ENCODE measurements at regions not wholly inside any gene's neighbourhood (a gene's known extent, or its start where the extent isn't known, plus 50 kb on each side); places are given as distances from the start of the nearest gene placed in this dataset.

DNA sequence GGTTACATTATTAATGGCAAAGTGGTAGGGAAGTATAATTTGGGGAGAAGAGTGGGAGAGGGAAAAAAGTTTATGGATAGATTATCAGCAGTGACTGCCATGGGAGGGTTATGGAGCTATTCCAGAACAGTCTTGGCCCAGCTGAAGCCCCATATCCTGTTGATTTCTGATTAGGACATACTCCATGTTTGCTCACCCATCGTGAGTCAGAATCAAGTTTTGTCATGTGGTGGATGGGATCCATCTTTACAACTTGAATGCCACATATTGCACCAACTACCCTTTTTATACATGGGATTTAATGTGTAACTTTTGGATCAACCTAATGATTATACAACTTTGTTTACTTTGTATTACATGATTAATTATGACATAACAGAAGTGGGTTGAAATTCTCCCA, 217.0 kb downstream of the HAO1 start:
- TF ChIP-seq, protein P1, sequence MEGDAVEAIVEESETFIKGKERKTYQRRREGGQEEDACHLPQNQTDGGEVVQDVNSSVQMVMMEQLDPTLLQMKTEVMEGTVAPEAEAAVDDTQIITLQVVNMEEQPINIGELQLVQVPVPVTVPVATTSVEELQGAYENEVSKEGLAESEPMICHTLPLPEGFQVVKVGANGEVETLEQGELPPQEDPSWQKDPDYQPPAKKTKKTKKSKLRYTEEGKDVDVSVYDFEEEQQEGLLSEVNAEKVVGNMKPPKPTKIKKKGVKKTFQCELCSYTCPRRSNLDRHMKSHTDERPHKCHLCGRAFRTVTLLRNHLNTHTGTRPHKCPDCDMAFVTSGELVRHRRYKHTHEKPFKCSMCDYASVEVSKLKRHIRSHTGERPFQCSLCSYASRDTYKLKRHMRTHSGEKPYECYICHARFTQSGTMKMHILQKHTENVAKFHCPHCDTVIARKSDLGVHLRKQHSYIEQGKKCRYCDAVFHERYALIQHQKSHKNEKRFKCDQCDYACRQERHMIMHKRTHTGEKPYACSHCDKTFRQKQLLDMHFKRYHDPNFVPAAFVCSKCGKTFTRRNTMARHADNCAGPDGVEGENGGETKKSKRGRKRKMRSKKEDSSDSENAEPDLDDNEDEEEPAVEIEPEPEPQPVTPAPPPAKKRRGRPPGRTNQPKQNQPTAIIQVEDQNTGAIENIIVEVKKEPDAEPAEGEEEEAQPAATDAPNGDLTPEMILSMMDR (conservative IDR thresholded peaks at IDR 0.05; ENCODE audit: low read length): no peak
- no peak for TF ChIP-seq EZH2phosphoT487 (IDR thresholded peaks at IDR 0.05; ENCODE audit: borderline replicate concordance)
- no peaks in the 10 kb centered on the region for H3F3A ChIP-seq (ENCODE audit: low read depth)

DNA sequence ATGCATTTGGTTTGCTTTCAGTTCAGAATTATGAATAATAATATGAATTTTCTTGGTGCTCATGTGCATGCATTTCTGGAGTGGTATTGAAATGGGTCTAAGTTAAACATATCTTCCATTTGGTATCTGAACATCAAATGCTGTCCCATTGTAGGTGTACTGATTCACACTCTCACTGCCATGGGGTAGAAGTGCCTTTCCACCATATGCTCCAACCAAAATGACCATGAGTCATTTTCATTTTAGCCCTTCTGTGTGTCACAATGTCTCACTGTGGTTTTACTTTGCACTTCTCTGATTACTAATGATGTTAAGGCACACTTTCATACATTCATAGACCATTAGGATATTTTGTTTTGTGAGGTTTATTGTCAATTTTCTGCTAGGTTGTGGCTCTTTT, 211.9 kb downstream of the HAO1 start:
- H3K4me3 ChIP-seq (ENCODE audit: low read length, poor library complexity, severe bottlenecking): no peak overlapping the region
- no peaks in the 10 kb centered on the region for H3K9me2 ChIP-seq (replicated peaks; ENCODE audit: low read depth, low read length)
- no peak overlapping the region for H3K4me2 ChIP-seq (ENCODE audit: low read depth, low read length, poor library complexity, severe bottlenecking)
- H3K9ac ChIP-seq (ENCODE audit: low read depth, low read length, poor library complexity, severe bottlenecking): no peak overlapping the region
- H2AFZ ChIP-seq (ENCODE audit: low read length): no peak overlapping the region
- no peaks in the 10 kb centered on the region for H3K9me3 ChIP-seq (ENCODE audit: insufficient read depth, low read depth, low read length)
- H3K27me3 ChIP-seq (ENCODE audit: insufficient read depth, low read length, poor library complexity, severe bottlenecking): no peaks in the 10 kb centered on the region
- no peaks in the 10 kb centered on the region for H3F3A ChIP-seq (ENCODE audit: low read depth)
- no peaks in the 10 kb centered on the region for H3K36me3 ChIP-seq (ENCODE audit: insufficient read depth, low read length)
- TF ChIP-seq, protein P1 (conservative IDR thresholded peaks at IDR 0.05; ENCODE audit: low read length): no peak
- no peak for TF ChIP-seq EZH2phosphoT487 (IDR thresholded peaks at IDR 0.05; ENCODE audit: borderline replicate concordance)
- no peaks in the 10 kb centered on the region for H3K4me1 ChIP-seq (ENCODE audit: insufficient read depth, low read length, poor library complexity, severe bottlenecking)
- H3K79me2 ChIP-seq (ENCODE audit: insufficient read depth, low read length): no peaks in the 10 kb centered on the region
- no peaks in the 10 kb centered on the region for H4K20me1 ChIP-seq (ENCODE audit: insufficient read depth, low read length, poor library complexity, severe bottlenecking)

More for the DNA sequence above, 217.0 kb downstream of the HAO1 start:
- no peak overlapping the region for H3K4me3 ChIP-seq (ENCODE audit: low read length, poor library complexity, severe bottlenecking)
- no peak overlapping the region for H3K9ac ChIP-seq (ENCODE audit: low read depth, low read length, poor library complexity, severe bottlenecking)
- H2AFZ ChIP-seq (ENCODE audit: low read length): no peak overlapping the region
- H3K36me3 ChIP-seq (ENCODE audit: insufficient read depth, low read length): no peaks in the 10 kb centered on the region
- no peaks in the 10 kb centered on the region for H3K9me2 ChIP-seq (replicated peaks; ENCODE audit: low read depth, low read length)
- H3K27me3 ChIP-seq (ENCODE audit: insufficient read depth, low read length, poor library complexity, severe bottlenecking): no peaks in the 10 kb centered on the region
- no peaks in the 10 kb centered on the region for H3K9me3 ChIP-seq (ENCODE audit: insufficient read depth, low read depth, low read length)
- H3K4me1 ChIP-seq (ENCODE audit: insufficient read depth, low read length, poor library complexity, severe bottlenecking): no peaks in the 10 kb centered on the region
- no peaks in the 10 kb centered on the region for H3K79me2 ChIP-seq (ENCODE audit: insufficient read depth, low read length)
- H3K4me2 ChIP-seq (ENCODE audit: low read depth, low read length, poor library complexity, severe bottlenecking): no peak overlapping the region
- no peaks in the 10 kb centered on the region for H4K20me1 ChIP-seq (ENCODE audit: insufficient read depth, low read length, poor library complexity, severe bottlenecking)

DNA sequence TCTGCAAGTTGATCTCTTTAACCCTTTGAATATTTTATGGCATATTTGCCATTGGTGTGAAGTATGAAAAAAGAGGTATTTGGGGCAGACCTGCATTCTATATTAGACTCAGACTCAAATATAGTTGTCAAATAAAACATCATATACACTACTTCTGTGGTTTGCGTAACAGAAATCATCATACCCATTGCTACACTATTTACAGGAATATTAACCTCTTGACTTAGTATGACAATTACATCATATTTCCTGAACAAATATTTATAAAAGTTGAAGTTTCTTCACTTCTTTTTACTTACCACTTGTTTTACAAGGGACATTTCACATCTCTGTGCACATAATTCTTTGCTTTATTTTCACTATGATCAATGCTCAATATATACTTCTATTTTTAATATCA, 206.0 kb downstream of the HAO1 start:
- TF ChIP-seq, protein P1 (conservative IDR thresholded peaks at IDR 0.05; ENCODE audit: low read length): no peak

More for the DNA sequence above, 206.0 kb downstream of the HAO1 start:
- H3K4me1 ChIP-seq (ENCODE audit: insufficient read depth, low read length, poor library complexity, severe bottlenecking): no peaks in the 10 kb centered on the region
- no peak overlapping the region for H2AFZ ChIP-seq (ENCODE audit: low read length)
- no peaks in the 10 kb centered on the region for H3K36me3 ChIP-seq (ENCODE audit: insufficient read depth, low read length)
- no peak overlapping the region for H3K9ac ChIP-seq (ENCODE audit: low read depth, low read length, poor library complexity, severe bottlenecking)
- no peaks in the 10 kb centered on the region for H3F3A ChIP-seq (ENCODE audit: low read depth)
- H3K9me2 ChIP-seq (replicated peaks; ENCODE audit: low read depth, low read length): no peaks in the 10 kb centered on the region
- no peak overlapping the region for H3K4me3 ChIP-seq (ENCODE audit: low read length, poor library complexity, severe bottlenecking)
- no peaks in the 10 kb centered on the region for H3K27me3 ChIP-seq (ENCODE audit: insufficient read depth, low read length, poor library complexity, severe bottlenecking)
- H3K9me3 ChIP-seq (ENCODE audit: insufficient read depth, low read depth, low read length): no peaks in the 10 kb centered on the region
- no peak overlapping the region for H3K4me2 ChIP-seq (ENCODE audit: low read depth, low read length, poor library complexity, severe bottlenecking)
- H4K20me1 ChIP-seq (ENCODE audit: insufficient read depth, low read length, poor library complexity, severe bottlenecking): no peaks in the 10 kb centered on the region
- no peaks in the 10 kb centered on the region for H3K79me2 ChIP-seq (ENCODE audit: insufficient read depth, low read length)
